Breast epithelium (tissue), 4 donors: ENCODE measurements at regions not wholly inside any gene's neighbourhood (a gene's known extent, or its start where the extent isn't known, plus 50 kb on each side); places are given as distances from the start of the nearest gene placed in this dataset.

Experiments used
- DNase-seq, 2 donors: peaks; one replicate each; pipeline ENCODE4 v3.0.0-alpha.2; 2019; ENCODE audit warnings: low spot score in 2 of 2
- H3K27ac ChIP-seq, 2 donors: fragments of 200-600 bp; sonication (generic) in 1 of 2; one replicate each; pipeline ENCODE4 v1.5.1; 2016 to 2019; ENCODE audit warnings: mild to moderate bottlenecking in 1 of 2
- H3K27me3 ChIP-seq, 2 donors: fragments of 200-600 bp; sonication (generic) in 1 of 2; one replicate each; pipeline versions ENCODE4 v1.5.1 to v1.6.0; 2017 to 2019; ENCODE audit warnings: control low read depth in 1 of 2, mild to moderate bottlenecking in 1 of 2
- H3K36me3 ChIP-seq: fragments of 200-600 bp; one replicate; pipeline ENCODE4 v1.5.1; 2019
- H3K4me1 ChIP-seq, 2 donors: fragments of 200-600 bp; sonication (generic); one replicate each; pipeline ENCODE4 v1.5.1; 2016 to 2019; ENCODE audit warnings: control low read depth in 1 of 2
- H3K4me3 ChIP-seq, 3 donors: fragments of 200-600 bp; sonication (generic); 1 replicate in 2 of 3; 2 replicates in 1 of 3; pipeline ENCODE4 v1.5.1; 2016 to 2019; ENCODE audit warnings: mild to moderate bottlenecking in 3 of 3, moderate library complexity in 2 of 3
- H3K9me3 ChIP-seq, 2 donors: fragments of 200-600 bp; sonication (generic) in 1 of 2; one replicate each; pipeline ENCODE4 v1.5.1; 2016 to 2019; ENCODE audit warnings: control low read depth in 1 of 2
- POLR2A ChIP-seq: fragments of 450-650 bp; IDR thresholded peaks from one replicate; pipeline ENCODE4 v1.6.1; 2016; ENCODE audit warnings: antibody characterized with exemption, mild to moderate bottlenecking, moderate library complexity
- POLR2AphosphoS5 ChIP-seq, 3 donors: sonication (generic); formaldehyde crosslinking; IDR thresholded peaks; one replicate each; pipeline ENCODE4 v1.6.1; 2017; ENCODE audit warnings: antibody characterized with exemption in 3 of 3
- intact Hi-C: fragments of 100-400 bp; cut with DNase I; formaldehyde crosslinking; loops from one replicate; pipeline ENCODE4 v1.15.1; 2023; ENCODE audit warnings: low total_unique reads
- TF ChIP-seq, protein P1 (sequence below), 3 donors: fragments of 450-650 bp; IDR thresholded peaks; one replicate each; pipeline ENCODE4 v1.5.1; 2016 to 2017; ENCODE audit warnings: antibody characterized with exemption in 3 of 3, mild to moderate bottlenecking in 3 of 3, moderate library complexity in 3 of 3

DNA sequence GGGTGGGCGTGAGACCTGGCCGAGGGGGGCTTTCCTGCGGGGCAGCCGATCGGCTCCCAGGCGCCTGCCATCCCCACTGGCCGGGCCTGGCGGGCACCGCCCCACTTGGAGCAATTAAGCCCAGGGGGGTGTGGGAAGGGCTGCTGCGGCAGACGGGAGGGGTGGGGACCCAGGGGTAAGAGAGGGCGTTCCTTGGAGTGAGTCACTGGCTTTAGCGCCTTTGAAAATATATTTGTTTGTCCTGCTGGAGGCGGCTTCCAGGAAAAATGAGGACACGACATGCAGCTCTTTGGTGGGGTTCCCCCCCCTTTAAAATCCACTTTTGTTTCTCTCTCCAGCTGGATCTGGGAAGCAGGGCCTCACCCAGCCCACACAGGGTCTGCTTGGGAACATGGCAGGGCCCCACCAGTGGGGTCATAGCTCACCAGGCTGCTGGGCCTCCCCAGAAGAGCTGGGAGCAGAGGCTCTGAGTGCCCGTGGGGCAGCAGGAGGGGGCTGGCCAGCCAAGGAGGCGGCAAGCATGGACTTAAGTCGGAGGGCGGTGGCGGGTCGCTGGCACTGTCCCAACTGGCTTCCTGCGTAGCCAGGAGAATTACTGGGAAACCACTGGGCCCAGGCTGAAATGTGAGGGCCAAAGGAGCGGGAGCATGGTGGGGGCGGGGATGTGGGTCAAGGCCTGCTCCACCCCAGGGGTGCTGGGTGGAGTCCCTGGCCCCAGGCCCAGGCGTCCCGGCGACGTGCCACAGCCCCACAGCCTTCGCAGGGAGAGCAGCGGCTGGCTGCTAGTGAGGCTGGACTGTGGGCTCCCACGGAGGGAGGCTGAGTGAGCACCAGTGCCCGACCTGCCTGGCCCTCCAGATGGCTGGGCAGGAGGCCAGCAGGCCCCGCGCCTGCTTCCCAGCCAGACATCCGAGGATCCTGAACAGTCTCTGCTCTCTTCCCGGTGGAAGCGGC lies 128.0 kb downstream of the RFLNA start:
- peak overlapping the region; percentile 10 to 64 (median 35) for H3K4me3 ChIP-seq
- peak overlapping the region; percentile 94 to 98 for H3K27ac ChIP-seq
- H3K4me1 ChIP-seq: peaks cover 12 to 17% of the 10 kb centered on the region in 2 donors
- TF ChIP-seq POLR2AphosphoS5 (IDR thresholded peaks at IDR 0.05) (peak; percentile 66 to 92 (median 86)), POLR2A (no peak)
- TF ChIP-seq, protein P1, sequence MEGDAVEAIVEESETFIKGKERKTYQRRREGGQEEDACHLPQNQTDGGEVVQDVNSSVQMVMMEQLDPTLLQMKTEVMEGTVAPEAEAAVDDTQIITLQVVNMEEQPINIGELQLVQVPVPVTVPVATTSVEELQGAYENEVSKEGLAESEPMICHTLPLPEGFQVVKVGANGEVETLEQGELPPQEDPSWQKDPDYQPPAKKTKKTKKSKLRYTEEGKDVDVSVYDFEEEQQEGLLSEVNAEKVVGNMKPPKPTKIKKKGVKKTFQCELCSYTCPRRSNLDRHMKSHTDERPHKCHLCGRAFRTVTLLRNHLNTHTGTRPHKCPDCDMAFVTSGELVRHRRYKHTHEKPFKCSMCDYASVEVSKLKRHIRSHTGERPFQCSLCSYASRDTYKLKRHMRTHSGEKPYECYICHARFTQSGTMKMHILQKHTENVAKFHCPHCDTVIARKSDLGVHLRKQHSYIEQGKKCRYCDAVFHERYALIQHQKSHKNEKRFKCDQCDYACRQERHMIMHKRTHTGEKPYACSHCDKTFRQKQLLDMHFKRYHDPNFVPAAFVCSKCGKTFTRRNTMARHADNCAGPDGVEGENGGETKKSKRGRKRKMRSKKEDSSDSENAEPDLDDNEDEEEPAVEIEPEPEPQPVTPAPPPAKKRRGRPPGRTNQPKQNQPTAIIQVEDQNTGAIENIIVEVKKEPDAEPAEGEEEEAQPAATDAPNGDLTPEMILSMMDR (IDR thresholded peaks at IDR 0.05): peak in 1 of 3 donors; percentile 16
- H3K36me3 ChIP-seq: no peaks in the 10 kb centered on the region
- DNase-seq: peak; percentile 88 to 90
- no peaks in the 10 kb centered on the region for H3K27me3 ChIP-seq
- intact Hi-C loops: no loop called here
- H3K9me3 ChIP-seq: no peaks in the 10 kb centered on the region

DNA sequence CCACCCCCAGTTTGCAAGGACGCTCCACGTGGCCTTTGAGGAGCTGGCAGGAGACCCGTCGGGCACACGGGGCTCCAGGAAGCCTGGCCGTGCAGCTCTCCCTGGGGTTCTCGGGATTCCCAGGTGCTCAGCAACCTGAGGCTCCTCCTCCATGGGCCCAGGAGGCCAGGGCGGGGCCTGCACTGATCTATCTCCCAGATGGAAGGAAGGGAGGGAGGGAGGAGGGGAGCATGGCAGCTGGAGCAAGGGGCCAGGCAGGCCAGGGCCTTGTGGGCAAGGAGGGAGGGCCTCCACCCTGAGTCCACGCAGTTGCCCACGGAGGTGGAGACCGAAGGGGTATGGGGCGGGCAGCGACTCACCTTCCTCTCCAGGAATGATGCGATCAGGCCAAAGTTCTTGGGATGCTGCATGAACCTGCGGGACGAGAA lies 127.3 kb downstream of the RFLNA start:
- no peaks in the 10 kb centered on the region for H3K36me3 ChIP-seq
- H3K4me3 ChIP-seq: peak overlapping the region; percentile 9 to 64 (median 35)
- no peaks in the 10 kb centered on the region for H3K27me3 ChIP-seq
- H3K9me3 ChIP-seq: no peaks in the 10 kb centered on the region
- intact Hi-C loops: no loop called here
- peaks cover 12 to 17% of the 10 kb centered on the region in 2 donors for H3K4me1 ChIP-seq
- peak; percentile 80 to 91 for DNase-seq
- peak overlapping the region; percentile 94 to 98 for H3K27ac ChIP-seq
- no peak for TF ChIP-seq POLR2AphosphoS5 (IDR thresholded peaks at IDR 0.05)
- TF ChIP-seq POLR2A: no peak
- TF ChIP-seq, protein P1 (IDR thresholded peaks at IDR 0.05): no peak

DNA sequence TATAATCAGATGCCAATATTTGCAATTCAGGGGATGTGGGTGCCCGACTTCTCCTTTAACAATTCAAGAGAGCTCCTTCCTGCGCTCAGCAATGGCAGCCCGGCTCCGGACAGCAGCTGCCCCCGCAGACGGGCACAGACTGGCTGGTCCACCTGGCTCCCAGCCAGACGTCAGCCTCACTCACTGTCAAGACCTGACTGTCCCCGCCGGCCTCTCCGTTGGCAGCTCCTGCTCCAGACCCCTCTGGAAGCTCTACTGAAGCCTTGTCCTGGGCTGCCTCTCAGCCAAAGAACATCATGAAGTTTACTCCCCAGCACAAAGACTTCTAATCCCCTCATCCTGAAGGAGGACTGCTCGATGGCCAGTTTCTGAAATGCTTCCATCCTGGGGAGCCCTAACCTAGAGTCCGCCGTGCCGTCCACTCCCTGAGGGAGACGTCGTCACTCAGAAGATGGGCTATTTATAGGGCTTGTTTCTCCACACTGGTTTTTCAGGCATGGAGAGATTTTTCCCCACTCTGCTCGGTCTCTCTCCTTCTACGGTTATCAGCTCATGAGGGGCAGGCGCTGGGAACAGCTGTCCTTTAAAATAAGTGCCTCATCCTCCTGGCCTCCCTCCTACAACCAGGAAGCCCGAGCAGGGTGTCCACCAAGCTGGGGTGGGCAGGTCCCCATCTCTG lies 126.2 kb downstream of the RFLNA start:
- Histone ChIP-seq H3K4me1 (peaks cover 12 to 17% of the 10 kb centered on the region in 2 donors), H3K27me3 (no peaks in the 10 kb centered on the region), H3K9me3 (no peaks in the 10 kb centered on the region), H3K36me3 (no peaks in the 10 kb centered on the region), H3K4me3 (peak overlapping the region in 1 of 3 donors; percentile 64), H3K27ac (peak overlapping the region; percentile 94 to 98)
- TF ChIP-seq, protein P1 (IDR thresholded peaks at IDR 0.05): no peak
- TF ChIP-seq POLR2AphosphoS5 (IDR thresholded peaks at IDR 0.05): no peak
- TF ChIP-seq POLR2A: no peak
- intact Hi-C loops: no loop called here
- DNase-seq: no peak

DNA sequence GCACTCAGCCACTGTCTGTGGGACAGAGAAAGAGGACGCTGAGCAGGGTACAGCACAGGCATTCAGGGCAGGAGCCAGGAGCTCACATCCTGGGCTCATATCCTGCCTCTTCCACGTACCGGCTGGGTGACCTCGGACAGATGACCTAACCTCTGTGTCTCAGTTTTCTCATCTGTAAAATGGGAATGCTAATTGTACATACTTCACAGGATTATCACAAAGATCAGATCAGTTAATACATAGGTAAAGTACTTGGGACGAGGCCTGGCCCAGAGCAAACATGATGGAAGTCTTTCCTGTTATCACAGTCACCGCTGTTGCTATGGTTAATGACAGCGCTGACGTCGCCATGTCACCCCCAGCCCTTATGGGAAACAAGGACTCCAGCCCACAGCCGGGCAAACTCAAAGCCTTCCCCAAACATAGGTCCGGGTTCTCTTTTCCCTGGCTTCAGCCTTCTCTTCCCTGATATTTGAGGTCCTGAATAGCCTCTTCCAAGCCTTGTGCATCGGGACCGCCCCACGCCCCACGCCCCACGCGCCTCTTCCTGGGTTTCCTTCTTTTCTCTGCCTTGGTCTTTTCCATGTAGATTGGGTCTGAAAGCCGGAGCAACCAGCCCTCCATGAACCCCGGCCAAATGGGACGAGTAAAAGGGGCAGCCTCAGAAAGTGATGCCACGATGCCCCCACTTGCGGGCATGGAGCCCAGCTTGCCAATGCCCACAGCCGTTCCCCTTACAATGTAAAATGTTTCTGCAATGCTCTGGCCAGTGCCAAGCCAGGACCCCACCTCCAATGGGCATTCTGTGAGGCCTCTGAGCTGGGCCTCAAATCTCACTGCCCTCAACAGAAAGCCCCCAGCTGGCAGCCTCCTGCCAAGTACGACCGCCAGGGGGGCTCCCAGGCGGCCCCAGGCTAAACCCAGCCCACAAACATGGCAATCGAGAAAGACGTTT lies 125.4 kb downstream of the RFLNA start:
- intact Hi-C loops: no loop called here

More for the DNA sequence above, 125.4 kb downstream of the RFLNA start:
- TF ChIP-seq POLR2A: no peak
- TF ChIP-seq, protein P1 (IDR thresholded peaks at IDR 0.05): no peak
- Histone ChIP-seq H3K27me3 (no peaks in the 10 kb centered on the region), H3K4me1 (peaks cover 12 to 17% of the 10 kb centered on the region in 2 donors), H3K36me3 (no peaks in the 10 kb centered on the region), H3K9me3 (no peaks in the 10 kb centered on the region), H3K27ac (peak overlapping the region; percentile 94 to 98), H3K4me3 (no peak overlapping the region)
- no peak for DNase-seq
